GM12878 (cell line): ENCODE measurements at regions not wholly inside any gene's neighbourhood (a gene's known extent, or its start where the extent isn't known, plus 50 kb on each side); places are given as distances from the start of the nearest gene placed in this dataset.

Experiments
- ATAC-seq: fragments of 200-7000 bp; cut with Tn5 transposase; 3 replicates; pipeline ENCODE4 v1.9.1; 2020; ENCODE audit warnings: mild to moderate bottlenecking, moderate library complexity
- BruUV-seq: library from RNA; stranded (reverse); fragments of 400-500 nt; replicated peaks from 2 replicates; lab custom pipeline; 2021; lab: Mats Ljungman, UMichigan
- CTCF ChIA-PET: fragments of 300-600 bp; sonication (Branson Sonifier 250); formaldehyde crosslinking; extraction: SDS; loops from one replicate; lab custom pipeline; 2021; ENCODE audit warnings: inconsistent platforms; lab: Yijun Ruan, JAX
- POLR2A ChIA-PET: fragments of 350-600 bp; formaldehyde crosslinking; extraction: SDS; loops from one replicate; lab custom pipeline; 2021; ENCODE audit warnings: inconsistent platforms; lab: Charles Lee
- RAD21 ChIA-PET: fragments of 300-600 bp; sonication (Branson Sonifier 250); formaldehyde crosslinking; loops from one replicate; lab custom pipeline; 2023; ENCODE audit warnings: antibody characterized with exemption; ENCODE audit not compliant: unreplicated experiment; lab: Charles Lee
- SMC1A ChIA-PET: fragments of 300-600 bp; sonication (Branson Sonifier 250); formaldehyde crosslinking; loops from one replicate; lab custom pipeline; 2023; ENCODE audit not compliant: unreplicated experiment, uncharacterized antibody; lab: Charles Lee
- DNase-seq: peaks from one replicate; pipeline ENCODE4 v3.0.0-alpha.2; 2011; ENCODE audit warnings: low read depth, low spot score
- FAIRE-seq: peaks from 3 replicates; lab custom pipeline; 2011; peaks lifted over from hg19 to GRCh38; lab: Jason Lieb, UNC
- H2AFZ ChIP-seq: 2 replicates; pipeline ENCODE4 v1.6.0; 2011; ENCODE audit warnings: low read depth, low read length, control low read depth; ENCODE audit not compliant: control insufficient read depth
- H3K27ac ChIP-seq: 2 replicates; pipeline ENCODE4 v1.5.1; 2011; ENCODE audit warnings: control low read depth; ENCODE audit not compliant: control insufficient read depth, insufficient read depth
- H3K27me3 ChIP-seq, 2 experiments: replicated peaks in 1 of 2; 2 replicates each; pipeline versions ENCODE4 v1.6.0 to v1.6.1; 2011; ENCODE audit warnings: low read length in 1 of 2; ENCODE audit not compliant: control insufficient read depth in 2 of 2, insufficient read depth in 2 of 2
- H3K36me3 ChIP-seq, 2 experiments: 2 replicates each; pipeline ENCODE4 v1.5.1; 2011; ENCODE audit warnings: low read length in 1 of 2; ENCODE audit not compliant: control insufficient read depth in 2 of 2, insufficient read depth in 2 of 2
- H3K4me1 ChIP-seq: 2 replicates; pipeline ENCODE4 v1.6.1; 2011; ENCODE audit warnings: mild to moderate bottlenecking, low read length, moderate library complexity, mixed read lengths; ENCODE audit not compliant: control insufficient read depth, insufficient read depth
- H3K4me2 ChIP-seq: 2 replicates; pipeline ENCODE4 v1.6.0; 2011; ENCODE audit warnings: control low read depth; ENCODE audit not compliant: control insufficient read depth, insufficient read depth
- H3K4me3 ChIP-seq: fragments of 200-600 bp; sonication (generic); 2 replicates; pipeline ENCODE4 v1.5.1; 2016
- H3K79me2 ChIP-seq: 2 replicates; pipeline ENCODE4 v1.6.0; 2011; ENCODE audit warnings: low read length; ENCODE audit not compliant: control insufficient read depth, insufficient read depth
- H3K9ac ChIP-seq: 2 replicates; pipeline ENCODE4 v1.8.0; 2011; ENCODE audit warnings: low read length, control low read depth, mixed read lengths; ENCODE audit not compliant: control insufficient read depth, insufficient read depth
- H3K9me3 ChIP-seq: replicated peaks from 3 replicates; pipeline ENCODE4 v1.5.1; 2011; ENCODE audit warnings: mild to moderate bottlenecking, low read length; ENCODE audit not compliant: control insufficient read depth, insufficient read depth
- H4K20me1 ChIP-seq: 2 replicates; pipeline ENCODE4 v1.6.0; 2011; ENCODE audit not compliant: control insufficient read depth, insufficient read depth
- ASH2L ChIP-seq: fragments of 300-600, 200-600 bp; sonication (generic); IDR thresholded peaks from 2 replicates; pipeline ENCODE4 v1.6.1; 2017; ENCODE audit warnings: low read depth, mild to moderate bottlenecking, borderline replicate concordance
- CHD1 ChIP-seq: IDR thresholded peaks from 2 replicates; pipeline ENCODE4 v1.6.1; 2012; ENCODE audit warnings: low read depth, low read length, improper control_type of control experiment
- EZH2 ChIP-seq: IDR thresholded peaks from 2 replicates; pipeline ENCODE4 v1.6.1; 2012; ENCODE audit warnings: low read depth, mild to moderate bottlenecking, control low read depth, inconsistent platforms, low read length, borderline replicate concordance; ENCODE audit not compliant: control insufficient read depth
- HDAC6 ChIP-seq: fragments of 200-600 bp; sonication (generic); IDR thresholded peaks from one replicate; pipeline ENCODE4 v1.8.0; 2017; ENCODE audit warnings: antibody characterized with exemption; ENCODE audit not compliant: unreplicated experiment
- NRF1 ChIP-seq: conservative IDR thresholded peaks from 2 replicates; pipeline ENCODE4 v1.6.1; 2011; ENCODE audit warnings: mild to moderate bottlenecking, low read depth, low read length, improper control_type of control experiment
- PAX8 ChIP-seq: fragments of 450-650 bp; IDR thresholded peaks from 2 replicates; pipeline ENCODE4 v1.6.1; 2017; ENCODE audit warnings: mild to moderate bottlenecking, moderate library complexity
- PBX3 ChIP-seq: IDR thresholded peaks from 2 replicates; pipeline ENCODE4 v1.6.1; 2011; ENCODE audit warnings: mild to moderate bottlenecking, low read depth, low read length, moderate library complexity; ENCODE audit not compliant: insufficient replicate concordance
- RBBP5 ChIP-seq: fragments of 200-600 bp; sonication (generic); conservative IDR thresholded peaks from 2 replicates; pipeline ENCODE4 v1.6.1; 2016
- SMAD5 ChIP-seq: IDR thresholded peaks from 2 replicates; pipeline ENCODE4 v1.6.1; 2016; ENCODE audit warnings: antibody characterized with exemption, low read depth
- WGBS: methylation state at CpG from one replicate; pipeline ENCODE4 v1.1.6; 2016; ENCODE audit warnings: low lambda C conversion rate; ENCODE audit not compliant: insufficient replicate concordance, insufficient coverage; ENCODE audit errors: missing lambda C conversion rate; 5-methylcytosine and 5-hydroxymethylcytosine counted together
- in situ Hi-C: fragments of 300-500 bp; cut with MboI; formaldehyde crosslinking; loops from 9 replicates; pipeline ENCODE4 v1.14.3; 2018; ENCODE audit warnings: mixed read lengths
- intact Hi-C: fragments of 100-400 bp; cut with micrococcal nuclease; formaldehyde crosslinking; loops from one replicate; pipeline ENCODE4 v1.14.2; 2022; ENCODE audit not compliant: unreplicated experiment
- TF ChIP-seq, protein P1 (sequence below): IDR thresholded peaks from 2 replicates; pipeline ENCODE4 v1.6.1; 2012; ENCODE audit warnings: mild to moderate bottlenecking, low read depth, low read length
- TF ChIP-seq, protein P2 (sequence below): IDR thresholded peaks from 2 replicates; pipeline ENCODE4 v1.6.1; 2012; ENCODE audit warnings: low read depth, low read length, improper control_type of control experiment

- ATAC-seq (no peak), FAIRE-seq (no peak), DNase-seq (no peak)
- ChIA-PET CTCF (no interaction called here), RAD21 (no interaction called here), POLR2A (no interaction called here), SMC1A (no interaction called here)
- in situ Hi-C loops: no loop called here
- Histone ChIP-seq H3K4me2 (no peak overlapping the region), H3K36me3 (no peaks in the 10 kb centered on the region), H3K27ac (no peak overlapping the region), H3K9ac (no peak overlapping the region), H3K27me3 (no peaks in the 10 kb centered on the region), H2AFZ (no peak overlapping the region), H3K79me2 (no peaks in the 10 kb centered on the region), H3K4me3 (no peak overlapping the region), H4K20me1 (no peaks in the 10 kb centered on the region), H3K4me1 (no peaks in the 10 kb centered on the region), H3K9me3 (no peaks in the 10 kb centered on the region; the same call in 2 of the 3 replicates)
- TF ChIP-seq ASH2L (no peak), PBX3 (no peak)
- BruUV-seq: no TSS peak
- intact Hi-C loops: no loop called here
- 0% methylated on average over 1 of the region's 1 CpG for WGBS
These were observed 739.8 kb upstream of the AUTS2 start for GRCh38 chr7:68858497-68858896.

DNA sequence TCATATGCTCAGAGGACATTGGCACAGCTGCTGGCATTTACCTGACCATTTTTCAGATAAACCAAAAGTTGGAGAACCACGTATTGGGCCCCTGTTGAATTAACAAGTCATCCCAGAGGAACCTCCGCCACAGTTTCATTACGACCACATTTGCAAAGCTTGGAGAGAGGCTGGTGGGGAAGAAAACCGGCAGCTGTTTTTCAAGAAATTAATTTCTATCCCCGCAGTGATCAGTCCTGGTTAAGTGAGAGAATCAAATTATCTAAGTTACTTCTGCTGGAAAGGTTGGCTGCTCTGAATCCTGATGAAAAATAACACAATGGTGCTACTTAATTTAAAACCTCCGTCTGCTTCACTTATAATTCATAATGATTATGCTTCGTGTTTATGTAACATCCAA is 737.1 kb upstream of the AUTS2 start:
- SMC1A ChIA-PET: no interaction called here
- TF ChIP-seq SMAD5: no peak
- TF ChIP-seq, protein P1, sequence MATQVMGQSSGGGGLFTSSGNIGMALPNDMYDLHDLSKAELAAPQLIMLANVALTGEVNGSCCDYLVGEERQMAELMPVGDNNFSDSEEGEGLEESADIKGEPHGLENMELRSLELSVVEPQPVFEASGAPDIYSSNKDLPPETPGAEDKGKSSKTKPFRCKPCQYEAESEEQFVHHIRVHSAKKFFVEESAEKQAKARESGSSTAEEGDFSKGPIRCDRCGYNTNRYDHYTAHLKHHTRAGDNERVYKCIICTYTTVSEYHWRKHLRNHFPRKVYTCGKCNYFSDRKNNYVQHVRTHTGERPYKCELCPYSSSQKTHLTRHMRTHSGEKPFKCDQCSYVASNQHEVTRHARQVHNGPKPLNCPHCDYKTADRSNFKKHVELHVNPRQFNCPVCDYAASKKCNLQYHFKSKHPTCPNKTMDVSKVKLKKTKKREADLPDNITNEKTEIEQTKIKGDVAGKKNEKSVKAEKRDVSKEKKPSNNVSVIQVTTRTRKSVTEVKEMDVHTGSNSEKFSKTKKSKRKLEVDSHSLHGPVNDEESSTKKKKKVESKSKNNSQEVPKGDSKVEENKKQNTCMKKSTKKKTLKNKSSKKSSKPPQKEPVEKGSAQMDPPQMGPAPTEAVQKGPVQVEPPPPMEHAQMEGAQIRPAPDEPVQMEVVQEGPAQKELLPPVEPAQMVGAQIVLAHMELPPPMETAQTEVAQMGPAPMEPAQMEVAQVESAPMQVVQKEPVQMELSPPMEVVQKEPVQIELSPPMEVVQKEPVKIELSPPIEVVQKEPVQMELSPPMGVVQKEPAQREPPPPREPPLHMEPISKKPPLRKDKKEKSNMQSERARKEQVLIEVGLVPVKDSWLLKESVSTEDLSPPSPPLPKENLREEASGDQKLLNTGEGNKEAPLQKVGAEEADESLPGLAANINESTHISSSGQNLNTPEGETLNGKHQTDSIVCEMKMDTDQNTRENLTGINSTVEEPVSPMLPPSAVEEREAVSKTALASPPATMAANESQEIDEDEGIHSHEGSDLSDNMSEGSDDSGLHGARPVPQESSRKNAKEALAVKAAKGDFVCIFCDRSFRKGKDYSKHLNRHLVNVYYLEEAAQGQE: no peak
- no peak for TF ChIP-seq HDAC6
- no peak for TF ChIP-seq RBBP5
- TF ChIP-seq PAX8: no peak
- no peak for TF ChIP-seq EZH2
- TF ChIP-seq NRF1: no peak
- TF ChIP-seq PBX3: no peak
- TF ChIP-seq, protein P2, sequence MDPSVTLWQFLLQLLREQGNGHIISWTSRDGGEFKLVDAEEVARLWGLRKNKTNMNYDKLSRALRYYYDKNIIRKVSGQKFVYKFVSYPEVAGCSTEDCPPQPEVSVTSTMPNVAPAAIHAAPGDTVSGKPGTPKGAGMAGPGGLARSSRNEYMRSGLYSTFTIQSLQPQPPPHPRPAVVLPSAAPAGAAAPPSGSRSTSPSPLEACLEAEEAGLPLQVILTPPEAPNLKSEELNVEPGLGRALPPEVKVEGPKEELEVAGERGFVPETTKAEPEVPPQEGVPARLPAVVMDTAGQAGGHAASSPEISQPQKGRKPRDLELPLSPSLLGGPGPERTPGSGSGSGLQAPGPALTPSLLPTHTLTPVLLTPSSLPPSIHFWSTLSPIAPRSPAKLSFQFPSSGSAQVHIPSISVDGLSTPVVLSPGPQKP: no peak
- no peak for TF ChIP-seq CHD1

More for the DNA sequence above, 737.1 kb upstream of the AUTS2 start:
- Histone ChIP-seq H3K27me3 (no peaks in the 10 kb centered on the region), H4K20me1 (no peaks in the 10 kb centered on the region), H3K27ac (no peak overlapping the region), H3K79me2 (no peaks in the 10 kb centered on the region), H3K9ac (no peak overlapping the region), H3K9me3 (no peaks in the 10 kb centered on the region; the same call in 2 of the 3 replicates), H3K4me2 (no peak overlapping the region), H3K4me1 (no peaks in the 10 kb centered on the region), H3K4me3 (no peak overlapping the region), H2AFZ (no peak overlapping the region), H3K36me3 (no peaks in the 10 kb centered on the region)
- WGBS: 24% methylated on average over 7 of the region's 7 CpGs
- no peak for FAIRE-seq
- in situ Hi-C loops (no loop called here), intact Hi-C loops (no loop called here)
- RAD21 ChIA-PET: no interaction called here
- CTCF ChIA-PET: no interaction called here
- BruUV-seq: no TSS peak
- POLR2A ChIA-PET: no interaction called here
- no peak for DNase-seq
- no peak for ATAC-seq
